Stimulated activated naive CD4-positive, alpha-beta T cell (primary cell): ENCODE measurements at regions not wholly inside any gene's neighbourhood (a gene's known extent, or its start where the extent isn't known, plus 50 kb on each side); places are given as distances from the start of the nearest gene placed in this dataset.

Experiments used
- DNase-seq, 6 experiments: peaks; one replicate each; lab custom pipeline; 2025; lab: John Stamatoyannopoulos, UW

GRCh38 chr5:3654515-3654914 is 58.9 kb downstream of the IRX1 start:
- DNase-seq = no peak

GRCh38 chr5:3656803-3657202 is 61.2 kb downstream of the IRX1 start:
- DNase-seq = no peak

- no peak for DNase-seq
These were observed 61.9 kb downstream of the IRX1 start for GRCh38 chr5:3657364-3658022.

- no peak for DNase-seq
These were observed 63.3 kb downstream of the IRX1 start for GRCh38 chr5:3658929-3659328.

GRCh38 chr5:3659907-3660306 is 64.3 kb downstream of the IRX1 start:
- no peak for DNase-seq

GRCh38 chr5:3660630-3661029 is 65.0 kb downstream of the IRX1 start:
- DNase-seq = no peak

GRCh38 chr5:3661755-3662296 is 66.2 kb downstream of the IRX1 start:
- no peak for DNase-seq

- no peak for DNase-seq
These were observed 66.7 kb downstream of the IRX1 start for GRCh38 chr5:3662344-3662743.

- DNase-seq = no peak
These were observed 75.7 kb downstream of the IRX1 start for GRCh38 chr5:3671337-3671736.

- no peak for DNase-seq
These were observed 83.2 kb downstream of the IRX1 start for GRCh38 chr5:3678801-3679200.

GRCh38 chr5:3680821-3681220 is 85.2 kb downstream of the IRX1 start:
- no peak for DNase-seq

GRCh38 chr5:3684118-3684517 is 88.5 kb downstream of the IRX1 start:
- DNase-seq = no peak

- no peak for DNase-seq
These were observed 89.2 kb downstream of the IRX1 start for GRCh38 chr5:3684771-3685354.

- DNase-seq = no peak
These were observed 99.2 kb downstream of the IRX1 start for GRCh38 chr5:3694819-3695218.

- DNase-seq = no peak
These were observed 100.2 kb downstream of the IRX1 start for GRCh38 chr5:3695818-3696217.

GRCh38 chr5:3698412-3698811 is 102.8 kb downstream of the IRX1 start:
- DNase-seq = no peak

GRCh38 chr5:3701694-3702093 is 106.1 kb downstream of the IRX1 start:
- no peak for DNase-seq

GRCh38 chr5:3704661-3705060 is 109.0 kb downstream of the IRX1 start:
- no peak for DNase-seq

GRCh38 chr5:3709068-3709716 is 113.6 kb downstream of the IRX1 start:
- no peak for DNase-seq

GRCh38 chr5:3709717-3710348 is 114.2 kb downstream of the IRX1 start:
- no peak for DNase-seq

- DNase-seq = no peak
These were observed 119.4 kb downstream of the IRX1 start for GRCh38 chr5:3715062-3715461.

- no peak for DNase-seq
These were observed 134.0 kb downstream of the IRX1 start for GRCh38 chr5:3729631-3730030.

- DNase-seq = no peak
These were observed 139.0 kb downstream of the IRX1 start for GRCh38 chr5:3734632-3735031.
